HG03457 (cell line): ENCODE measurements at regions not wholly inside any gene's neighbourhood (a gene's known extent, or its start where the extent isn't known, plus 50 kb on each side); places are given as distances from the start of the nearest gene placed in this dataset.
A peak's percentile ranks its signal among the peaks of the same experiment; 100 is the strongest.
"Not testable (repeated sequence)": the region's sequence is repeated elsewhere in the genome, so short reads cannot be mapped to it uniquely, and the experiment has no call there.

Source experiments
- ATAC-seq: cut with Tn5 transposase; IDR thresholded peaks from one replicate; pipeline ENCODE4 v1.9.1; 2021; ENCODE audit warnings: moderate number of reproducible peaks; ENCODE audit not compliant: unreplicated experiment

DNA sequence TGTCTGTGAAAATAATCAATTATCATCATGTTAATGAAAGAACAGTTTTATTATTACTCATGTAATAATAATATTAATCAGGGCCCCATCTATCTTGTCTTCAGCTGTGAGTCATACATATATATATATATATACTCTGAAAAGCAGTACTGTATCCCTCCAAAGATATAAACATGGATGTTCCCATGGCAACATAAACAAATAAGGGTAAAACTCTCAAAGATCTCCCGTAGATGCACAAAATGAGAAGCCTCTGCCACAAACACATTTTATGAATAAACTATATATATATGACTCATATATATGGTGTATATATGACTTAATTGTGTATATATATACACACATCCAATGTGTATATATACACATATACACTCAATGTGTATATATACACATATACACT is 163.8 kb upstream of the ARHGEF26 start:
- ATAC-seq = no peak

DNA sequence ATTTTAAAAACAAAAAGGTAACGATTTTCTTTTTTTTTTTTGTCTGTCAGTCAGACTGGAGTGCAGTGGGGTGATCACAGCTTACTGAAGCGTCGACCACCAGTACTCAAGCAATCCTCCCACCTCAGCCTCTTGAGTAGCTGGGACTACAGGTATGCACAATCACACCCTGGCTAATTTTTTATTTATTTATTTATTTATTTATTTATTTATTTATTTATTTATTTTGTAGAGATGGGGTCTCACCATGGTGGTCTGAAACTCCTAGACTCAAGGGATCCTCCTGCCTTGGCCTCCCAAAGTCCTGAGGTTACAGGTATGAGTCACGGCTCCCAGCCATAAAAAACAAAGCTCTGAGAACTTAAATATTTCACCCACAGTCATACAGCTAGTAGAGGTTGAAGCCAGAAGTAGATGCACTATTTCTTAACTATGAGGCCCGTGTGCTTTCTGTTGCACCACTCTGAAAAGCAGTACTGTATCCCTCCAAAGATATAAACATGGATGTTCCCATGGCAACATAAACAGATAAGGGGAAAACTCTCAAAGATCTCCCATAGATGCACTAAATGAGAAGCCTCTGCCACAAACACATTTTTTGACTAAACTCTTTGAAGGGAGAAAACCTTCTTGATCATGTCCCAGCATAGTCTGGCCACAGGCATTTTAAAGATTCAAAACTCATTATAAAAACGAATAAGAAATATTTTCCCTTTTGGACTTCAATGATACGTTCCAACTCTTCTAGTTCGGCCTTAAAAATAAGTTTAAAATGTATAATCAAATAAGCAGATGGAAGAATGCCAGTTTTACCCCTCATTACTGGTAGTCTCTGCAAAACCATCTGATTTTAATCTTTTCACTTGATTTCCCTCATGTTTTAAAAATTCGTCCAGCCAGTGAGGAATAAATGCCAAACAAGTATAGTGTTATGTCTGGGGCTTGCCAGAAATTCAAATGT is 162.3 kb upstream of the ARHGEF26 start:
- no peak for ATAC-seq

DNA sequence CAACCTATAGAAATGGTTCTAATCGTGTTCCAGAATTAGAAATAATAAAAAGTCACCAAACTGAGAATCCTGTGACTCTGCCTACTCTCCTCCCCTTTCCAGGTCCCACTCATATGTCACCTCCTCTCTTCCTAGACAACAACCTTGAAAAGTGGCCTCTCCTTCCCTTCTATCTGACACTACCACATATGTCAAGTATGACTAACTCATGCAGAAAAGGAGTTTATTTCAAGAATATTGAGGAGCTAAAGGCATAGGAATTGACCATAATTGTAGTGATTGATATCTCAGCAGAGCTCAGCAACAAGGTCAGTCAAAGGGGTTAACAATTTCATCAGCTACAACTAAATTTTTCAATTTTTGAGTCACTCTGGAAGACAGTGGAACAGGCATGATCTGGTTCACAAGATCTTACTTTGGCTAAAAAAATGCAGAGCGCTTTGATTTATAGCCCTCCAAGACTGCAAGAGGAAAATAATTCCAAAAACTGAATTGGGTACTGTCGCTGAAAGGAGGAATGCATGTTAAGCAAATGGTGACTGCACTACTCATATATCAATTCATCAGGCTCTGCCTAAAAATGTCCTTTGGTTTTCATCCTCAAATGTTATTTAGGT is 160.6 kb upstream of the ARHGEF26 start:
- no peak for ATAC-seq

DNA sequence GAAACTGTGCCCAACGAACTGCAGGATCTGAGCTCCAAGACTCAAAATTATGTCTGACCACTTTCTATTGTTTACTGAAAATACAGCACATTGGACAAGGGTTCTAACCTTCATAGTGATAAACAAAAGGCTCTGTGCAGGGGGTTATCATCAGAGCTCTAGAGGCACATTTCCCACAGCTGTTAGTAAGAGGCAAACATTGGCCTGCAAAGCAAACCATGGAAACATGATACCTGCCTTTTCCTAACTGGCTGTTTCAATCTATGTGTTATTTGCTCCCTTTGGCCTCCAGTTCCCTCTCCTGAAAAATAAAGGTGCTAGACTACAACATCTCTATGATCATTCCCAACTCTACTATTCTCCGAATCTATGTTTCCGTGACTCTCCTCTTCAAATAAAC is 159.7 kb upstream of the ARHGEF26 start:
- ATAC-seq = no peak

DNA sequence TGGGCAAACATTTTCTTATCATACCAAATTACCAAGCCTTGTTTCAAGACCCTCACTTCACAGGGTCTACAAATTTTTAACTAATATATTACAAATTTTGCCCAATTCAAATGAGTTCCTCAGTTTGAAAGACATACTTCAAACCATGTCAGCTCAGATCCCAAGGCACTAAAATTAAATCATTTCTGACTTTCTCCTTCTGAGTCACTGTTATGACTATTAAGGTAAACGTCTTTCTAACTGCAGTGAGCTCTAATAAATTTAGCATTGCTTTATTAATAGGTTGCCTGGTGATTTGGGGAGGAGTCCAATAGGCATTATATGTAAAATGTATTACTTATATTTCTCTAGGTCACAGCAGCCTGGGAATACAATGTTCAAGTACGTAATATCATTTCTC is 158.2 kb upstream of the ARHGEF26 start:
- no peak for ATAC-seq

DNA sequence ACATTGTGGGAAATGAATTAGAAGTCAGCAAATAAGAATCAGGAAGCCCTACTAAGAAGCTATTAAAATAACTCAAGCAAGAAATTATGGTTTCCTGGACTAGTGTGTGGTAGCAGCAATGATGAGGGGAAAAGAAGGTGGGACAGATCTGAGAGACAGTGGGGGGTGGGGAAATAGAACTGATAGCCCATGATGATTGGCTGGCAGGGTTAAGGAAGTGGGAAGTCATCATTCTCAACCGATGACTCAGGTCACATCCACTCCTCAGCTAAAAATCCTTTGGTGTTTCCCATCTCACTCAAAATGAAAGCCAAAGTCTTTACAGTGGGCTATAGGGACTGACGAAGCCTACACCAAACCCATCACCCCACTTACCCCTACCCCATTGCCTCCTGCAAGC is 153.9 kb upstream of the ARHGEF26 start:
- no peak for ATAC-seq

DNA sequence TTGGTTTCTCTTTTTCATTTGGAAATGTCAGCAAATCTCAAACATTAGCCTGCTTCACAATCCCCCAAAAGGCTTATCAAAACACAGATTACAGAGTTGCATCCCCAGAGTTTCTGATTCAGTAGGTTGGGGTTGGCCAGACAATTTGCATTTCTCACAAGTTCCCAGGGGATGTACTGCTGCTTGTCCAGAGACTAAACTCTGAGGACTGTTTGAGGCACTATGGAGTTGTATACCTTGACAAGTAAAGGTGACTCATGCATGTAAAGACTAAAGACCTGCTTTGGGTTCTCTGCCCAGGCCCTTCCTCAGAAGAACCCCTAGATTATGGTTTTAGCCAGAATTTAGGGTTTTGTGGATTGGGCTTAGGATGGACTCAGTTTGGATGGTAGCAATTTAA is 151.1 kb upstream of the ARHGEF26 start:
- peak; percentile 54 for ATAC-seq

DNA sequence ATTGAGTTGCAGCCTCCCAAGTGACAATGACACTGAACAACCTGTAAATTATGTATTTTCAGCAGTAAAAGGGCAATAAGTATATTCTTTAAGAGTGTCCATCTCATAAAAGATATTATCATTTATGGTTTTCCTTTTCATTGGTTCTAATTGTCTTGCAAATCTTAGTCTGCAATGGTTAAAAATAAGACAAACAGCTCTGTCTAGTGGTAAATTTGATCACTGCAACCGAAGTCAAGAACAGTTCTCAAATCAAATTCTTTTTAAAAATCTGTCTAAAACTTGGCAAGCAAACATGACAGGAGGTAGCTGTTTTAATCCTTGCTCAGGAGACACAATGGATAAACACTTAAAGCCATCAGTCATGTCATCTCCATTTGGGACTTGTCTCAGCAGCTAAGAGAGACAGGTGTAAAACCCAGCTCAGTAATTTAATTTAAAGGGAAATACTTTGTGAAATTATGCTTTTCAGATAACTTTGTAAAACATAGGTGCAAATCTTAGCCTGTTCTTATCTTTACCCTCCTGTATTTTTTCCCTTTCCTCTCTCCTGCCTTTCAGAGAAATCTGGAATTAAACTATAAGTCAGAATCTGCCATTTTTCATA is 150.3 kb upstream of the ARHGEF26 start:
- no peak for ATAC-seq

DNA sequence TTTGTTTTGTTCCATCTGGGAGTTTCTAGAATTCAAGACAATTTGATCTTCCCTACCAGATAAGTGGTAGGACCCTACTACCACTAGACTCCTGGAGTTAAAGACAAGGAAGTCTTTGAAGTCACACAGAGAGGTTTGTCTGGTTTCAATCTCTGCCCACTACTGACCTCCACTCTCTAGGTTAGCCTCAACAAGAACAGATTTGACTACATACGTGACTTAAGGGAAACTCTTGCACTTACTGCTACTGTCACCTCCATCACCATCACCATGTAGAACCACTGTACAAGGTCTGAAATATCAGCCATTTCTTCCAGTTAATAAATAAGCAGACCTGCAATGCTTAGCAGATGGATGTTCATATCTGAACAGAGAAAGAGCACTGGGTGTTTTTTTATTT is 148.3 kb upstream of the ARHGEF26 start:
- ATAC-seq = peak; percentile 59

DNA sequence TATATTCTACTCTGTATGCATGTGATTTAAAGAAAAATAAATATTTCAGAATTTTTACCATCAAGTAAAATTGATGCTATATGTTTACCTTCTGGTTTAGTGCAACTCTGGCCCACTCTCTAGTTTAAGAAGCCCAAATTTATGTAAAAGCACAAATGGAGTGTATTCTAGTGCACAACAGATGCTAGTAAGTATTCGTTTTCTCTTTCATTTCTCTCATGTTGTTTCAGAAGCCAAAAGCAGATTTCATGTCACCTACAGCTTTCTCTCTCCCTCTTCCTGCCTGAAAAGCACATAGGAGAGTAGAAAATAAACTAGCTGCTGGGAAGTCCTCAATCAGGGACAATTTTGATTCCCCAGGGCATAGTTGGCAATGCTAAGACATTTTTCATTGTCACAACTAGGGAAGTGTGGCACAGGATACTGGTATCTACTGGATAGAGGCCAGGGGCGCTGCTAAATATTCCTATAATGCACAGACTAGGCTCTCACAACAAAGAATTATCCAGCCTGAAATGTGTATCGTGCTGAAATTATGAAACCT is 147.4 kb upstream of the ARHGEF26 start:
- no peak for ATAC-seq

DNA sequence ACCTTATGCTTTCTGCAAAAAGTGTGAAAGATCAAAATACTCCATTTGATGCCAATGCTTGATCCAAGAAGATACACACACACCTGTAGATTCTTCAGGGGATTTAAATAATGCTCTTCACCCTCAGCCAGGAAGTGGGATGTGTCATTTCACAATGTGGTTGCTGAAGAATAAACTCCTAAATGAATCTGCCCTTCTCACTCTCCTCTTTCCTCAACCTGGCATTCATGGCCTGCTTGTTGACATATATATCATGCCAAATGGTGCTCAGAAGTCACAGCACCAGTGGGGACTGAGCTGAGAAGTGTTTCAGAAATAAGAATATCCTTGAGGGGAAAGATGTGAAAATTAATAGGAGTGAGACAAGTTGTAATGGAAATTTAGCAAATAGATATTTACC is 146.6 kb upstream of the ARHGEF26 start:
- ATAC-seq = peak; percentile 35

DNA sequence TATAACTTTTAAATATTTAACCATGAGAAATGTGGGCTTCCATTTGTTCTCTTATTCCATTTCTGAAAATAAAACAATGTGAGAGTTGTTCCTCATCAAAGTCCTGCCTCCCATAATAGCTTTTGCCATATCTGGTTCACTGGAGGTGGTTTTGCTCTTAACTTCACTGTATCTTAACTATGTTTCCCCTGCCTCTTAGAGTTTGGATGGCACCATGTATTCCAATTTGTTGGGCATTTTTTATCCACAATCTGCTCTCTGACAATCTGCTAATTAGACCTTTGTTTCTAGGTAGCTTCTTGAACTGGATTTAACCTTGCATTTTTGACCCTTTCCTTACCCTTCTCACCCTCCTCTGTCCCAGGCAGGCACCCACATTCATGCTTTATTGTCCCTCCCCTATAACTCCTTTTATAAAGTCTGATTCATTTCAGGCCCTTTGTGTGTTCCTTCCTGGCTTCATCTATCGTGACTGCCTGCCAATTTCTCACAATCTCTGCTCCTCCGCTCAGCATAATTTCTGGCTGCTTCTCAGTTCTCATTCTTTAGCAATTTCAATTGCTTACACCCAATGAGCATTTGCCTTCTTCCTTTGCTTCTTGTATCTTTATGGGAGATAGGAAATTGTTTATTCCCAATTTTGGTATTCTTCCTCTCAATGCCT is 144.2 kb upstream of the ARHGEF26 start:
- ATAC-seq = no peak

DNA sequence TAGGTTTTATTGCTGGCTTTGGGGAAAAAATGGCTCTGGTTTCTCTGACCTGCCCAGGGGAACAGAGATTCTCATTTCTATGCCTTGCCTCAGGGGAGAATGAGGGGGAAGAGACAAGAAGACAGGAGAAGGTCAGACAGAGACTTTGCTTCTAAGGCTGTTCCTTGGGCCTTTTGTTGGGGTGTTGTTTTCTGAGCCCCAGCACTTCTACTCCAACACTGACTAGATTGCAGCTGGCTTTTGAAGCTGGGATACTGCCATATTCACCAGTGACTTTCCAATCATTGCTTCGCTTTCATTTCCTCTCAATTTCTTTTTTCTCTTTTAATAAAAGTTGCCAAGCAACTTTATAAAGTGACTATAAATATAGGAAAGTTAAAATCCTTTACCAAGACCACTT is 143.2 kb upstream of the ARHGEF26 start:
- ATAC-seq = no peak

DNA sequence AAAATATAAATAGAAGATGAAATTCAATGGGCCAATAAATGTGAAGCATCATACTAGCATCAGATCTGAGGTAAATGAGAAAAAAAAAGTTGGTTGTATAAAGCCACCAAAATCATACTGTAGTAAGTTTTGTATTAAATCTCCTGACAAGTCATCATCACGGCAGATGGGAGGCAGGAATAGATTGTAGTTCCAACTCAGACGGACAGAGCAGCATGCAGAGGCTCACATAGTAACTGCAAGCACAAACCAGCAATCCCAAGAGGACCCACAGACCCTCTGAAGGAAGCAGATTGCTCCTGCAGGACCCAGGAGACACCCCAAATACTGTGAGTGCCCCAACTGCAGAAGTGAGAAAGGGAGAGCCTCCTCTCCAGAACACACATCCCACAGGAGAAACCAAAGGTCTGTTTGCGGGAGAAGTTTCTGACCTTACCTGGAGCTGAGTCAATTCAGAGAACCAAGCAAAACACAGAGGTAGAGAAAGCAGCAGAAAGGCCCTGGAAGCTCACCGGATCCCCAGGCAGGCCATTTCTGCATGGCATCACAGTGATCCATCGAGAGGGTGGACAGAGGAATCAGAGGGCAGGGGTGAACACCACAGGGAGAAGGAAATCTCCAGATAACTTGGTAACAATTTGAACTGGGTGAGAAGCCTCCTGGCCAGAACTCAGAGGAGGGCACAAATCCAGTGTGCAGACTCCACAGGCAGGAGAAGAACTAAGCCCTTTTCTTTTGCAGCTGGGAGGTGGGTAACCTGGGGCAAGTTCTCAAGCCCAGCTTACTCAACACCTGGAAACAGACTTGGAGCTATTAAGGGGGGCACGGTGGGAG is 141.6 kb upstream of the ARHGEF26 start:
- ATAC-seq = no peak

DNA sequence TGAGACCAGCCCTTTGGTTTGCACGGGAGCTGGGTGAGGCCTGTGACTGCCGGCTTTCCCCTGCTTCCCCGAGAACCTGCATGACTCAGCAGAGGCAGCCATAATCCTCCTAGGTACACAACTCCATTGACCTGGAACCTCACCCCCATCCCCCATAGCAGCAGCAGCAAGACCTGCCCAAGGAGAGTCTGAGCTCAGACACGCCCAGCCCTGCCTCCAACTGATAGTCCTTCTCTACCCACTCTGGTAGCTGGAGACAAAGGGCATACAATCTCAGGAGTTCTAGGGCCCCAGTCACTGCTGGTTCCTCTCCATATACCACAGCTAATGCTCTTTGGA is 141.0 kb upstream of the ARHGEF26 start:
- ATAC-seq = no peak

DNA sequence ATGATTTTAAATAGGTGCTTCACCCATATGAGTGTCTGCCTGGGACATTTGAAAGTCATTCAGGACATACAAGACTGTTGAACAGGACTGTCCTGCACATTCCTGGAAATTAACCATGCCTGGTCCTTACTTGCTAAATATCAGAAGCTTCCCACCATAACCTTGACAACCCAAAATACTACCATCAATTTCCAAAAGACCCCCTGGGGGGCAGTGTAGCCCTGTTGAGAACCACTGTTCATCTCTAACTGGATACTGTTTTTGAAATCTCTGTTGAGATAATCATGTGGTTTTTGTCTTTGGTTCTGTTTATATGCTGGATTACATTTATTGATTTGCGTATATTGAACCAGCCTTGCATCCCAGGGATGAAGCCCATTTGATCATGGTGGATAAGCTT is 123.8 kb upstream of the ARHGEF26 start:
- ATAC-seq = not testable (repeated sequence)

DNA sequence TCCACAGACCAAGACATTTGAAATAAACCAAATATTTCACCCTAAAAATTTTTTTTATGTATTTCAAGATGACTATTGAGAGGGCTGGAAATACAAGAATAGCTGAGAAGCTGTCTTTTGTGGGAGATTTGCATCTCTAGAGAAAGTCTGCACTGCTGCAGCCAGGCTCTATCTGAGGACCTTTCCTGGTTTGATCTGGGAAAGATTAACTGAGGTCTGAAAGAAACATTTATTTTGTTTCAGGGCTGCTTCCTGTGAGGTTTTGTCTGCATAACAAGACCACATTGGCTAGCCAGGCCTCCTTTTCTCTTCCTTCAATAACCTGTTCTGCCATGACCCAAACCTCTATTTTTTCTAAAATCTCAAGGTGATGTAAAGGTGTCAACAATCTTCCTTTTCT is 117.5 kb upstream of the ARHGEF26 start:
- no peak for ATAC-seq

DNA sequence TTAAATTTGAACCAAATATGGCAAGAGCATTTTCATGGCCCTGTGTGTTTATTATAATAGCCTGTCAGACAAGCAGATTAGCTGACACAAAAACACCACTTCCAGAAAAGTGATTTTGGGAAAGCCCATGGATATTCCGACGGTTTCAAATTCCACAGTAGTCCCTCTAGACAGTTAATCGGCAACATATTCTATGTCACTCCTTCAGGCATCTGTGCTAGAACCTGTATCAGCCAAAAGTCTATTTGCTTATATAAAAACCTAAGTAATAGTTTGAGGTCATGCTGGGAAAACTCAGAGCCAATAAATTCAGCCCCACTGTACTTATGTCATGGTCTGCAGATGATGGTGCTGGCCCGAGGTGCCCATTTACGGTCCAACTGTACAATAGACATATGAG is 110.2 kb upstream of the ARHGEF26 start:
- ATAC-seq = no peak

DNA sequence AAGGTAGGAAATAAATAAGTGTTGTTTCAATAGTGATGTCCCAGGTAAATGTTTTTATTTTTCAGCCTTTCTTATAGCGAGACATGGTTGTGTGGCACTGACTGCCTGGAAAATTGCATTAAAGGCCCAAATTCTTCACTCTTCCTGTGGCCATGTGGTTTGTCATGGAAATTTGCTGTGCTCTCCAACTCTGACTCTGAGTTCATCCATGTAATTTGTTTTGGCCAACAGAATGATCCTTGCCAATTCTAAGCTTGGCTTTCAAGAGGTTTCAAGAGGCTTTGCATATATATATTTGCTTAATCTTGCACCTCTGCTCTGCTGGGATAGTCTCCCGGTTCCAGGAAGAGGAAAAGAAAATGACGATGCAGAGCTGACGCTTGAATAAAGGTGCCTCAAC is 107.5 kb upstream of the ARHGEF26 start:
- ATAC-seq = no peak

DNA sequence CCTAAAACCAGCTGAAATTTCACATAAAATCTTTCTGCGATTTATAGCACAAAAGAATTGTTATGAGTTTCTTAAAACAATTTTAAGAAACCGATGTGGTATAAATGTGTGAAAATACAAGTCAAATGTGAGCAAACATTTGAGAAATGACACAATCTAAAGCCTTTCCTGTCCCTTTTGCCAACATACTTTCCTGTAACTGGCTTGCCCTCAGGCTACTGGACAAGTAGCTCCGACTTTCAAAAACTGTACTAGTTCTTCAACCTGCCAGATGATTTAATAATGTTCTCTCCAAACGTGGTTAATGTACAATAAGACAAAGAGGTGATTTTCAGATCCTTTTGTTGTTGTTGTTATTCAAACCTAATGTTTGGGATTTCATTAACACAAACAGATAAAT is 105.9 kb upstream of the ARHGEF26 start:
- no peak for ATAC-seq
